Suppressor macrophage (primary cell): ENCODE measurements at regions not wholly inside any gene's neighbourhood (a gene's known extent, or its start where the extent isn't known, plus 50 kb on each side); places are given as distances from the start of the nearest gene placed in this dataset.
A peak's percentile ranks its signal among the peaks of the same experiment; 100 is the strongest.
"Not testable (repeated sequence)": the region's sequence is repeated elsewhere in the genome, so short reads cannot be mapped to it uniquely, and the experiment has no call there.

Source experiments
- DNase-seq, 4 experiments: peaks; one replicate each; pipeline ENCODE4 v3.0.0-alpha.2; 2020 to 2022

GRCh38 chr4:173753408-173753807 is 223.4 kb upstream of the HAND2 start:
- no peak for DNase-seq

GRCh38 chr4:173752610-173753230 is 222.7 kb upstream of the HAND2 start:
- DNase-seq, result peak; percentile 50 to 73 (median 68)

- DNase-seq, result no peak
These were observed 218.3 kb upstream of the HAND2 start for GRCh38 chr4:173748353-173748752.

GRCh38 chr4:173747537-173748257 is 217.7 kb upstream of the HAND2 start:
- no peak for DNase-seq

- DNase-seq, result no peak
These were observed 216.4 kb upstream of the HAND2 start for GRCh38 chr4:173746424-173746823.

GRCh38 chr4:173745765-173746164 is 215.7 kb upstream of the HAND2 start:
- DNase-seq, result no peak

GRCh38 chr4:173736840-173737239 is 206.8 kb upstream of the HAND2 start:
- DNase-seq, result no peak

- no peak for DNase-seq
These were observed 205.6 kb upstream of the HAND2 start for GRCh38 chr4:173735585-173735984.

- DNase-seq, result no peak
These were observed 205.0 kb upstream of the HAND2 start for GRCh38 chr4:173735049-173735448.

GRCh38 chr4:173731257-173731656 is 201.2 kb upstream of the HAND2 start:
- DNase-seq, result no peak

GRCh38 chr4:173722075-173722474 is 192.0 kb upstream of the HAND2 start:
- no peak for DNase-seq

- not testable (repeated sequence) for DNase-seq
These were observed 188.5 kb upstream of the HAND2 start for GRCh38 chr4:173718504-173718903.

GRCh38 chr4:173717581-173717980 is 187.6 kb upstream of the HAND2 start:
- no peak for DNase-seq

- DNase-seq, result no peak
These were observed 184.4 kb upstream of the HAND2 start for GRCh38 chr4:173714456-173714855.

- DNase-seq, result no peak
These were observed 183.0 kb upstream of the HAND2 start for GRCh38 chr4:173713026-173713425.

GRCh38 chr4:173707658-173708419 is 177.8 kb upstream of the HAND2 start:
- DNase-seq, result no peak

- DNase-seq, result no peak
These were observed 174.2 kb upstream of the HAND2 start for GRCh38 chr4:173704201-173704600.

- DNase-seq, result no peak
These were observed 173.0 kb upstream of the HAND2 start for GRCh38 chr4:173703021-173703420.

- no peak for DNase-seq
These were observed 170.6 kb upstream of the HAND2 start for GRCh38 chr4:173700650-173701049.

- no peak for DNase-seq
These were observed 169.9 kb upstream of the HAND2 start for GRCh38 chr4:173699841-173700475.

- DNase-seq, result no peak
These were observed 168.7 kb upstream of the HAND2 start for GRCh38 chr4:173698557-173699262.

GRCh38 chr4:173697840-173698239 is 167.8 kb upstream of the HAND2 start:
- no peak for DNase-seq

- DNase-seq, result no peak
These were observed 166.5 kb upstream of the HAND2 start for GRCh38 chr4:173696551-173696950.
